HG03565 (cell line): ENCODE measurements at regions not wholly inside any gene's neighbourhood (a gene's known extent, or its start where the extent isn't known, plus 50 kb on each side); places are given as distances from the start of the nearest gene placed in this dataset.
"Not testable (repeated sequence)": the region's sequence is repeated elsewhere in the genome, so short reads cannot be mapped to it uniquely, and the experiment has no call there.

Experiments used
- ATAC-seq: cut with Tn5 transposase; IDR thresholded peaks from one replicate; pipeline ENCODE4 v1.9.1; 2021; ENCODE audit warnings: mild to moderate bottlenecking, moderate library complexity; ENCODE audit not compliant: unreplicated experiment

- ATAC-seq, result no peak
Measured at GRCh38 chr14:84963518-84963917, 566.4 kb upstream of the FLRT2 start.

DNA sequence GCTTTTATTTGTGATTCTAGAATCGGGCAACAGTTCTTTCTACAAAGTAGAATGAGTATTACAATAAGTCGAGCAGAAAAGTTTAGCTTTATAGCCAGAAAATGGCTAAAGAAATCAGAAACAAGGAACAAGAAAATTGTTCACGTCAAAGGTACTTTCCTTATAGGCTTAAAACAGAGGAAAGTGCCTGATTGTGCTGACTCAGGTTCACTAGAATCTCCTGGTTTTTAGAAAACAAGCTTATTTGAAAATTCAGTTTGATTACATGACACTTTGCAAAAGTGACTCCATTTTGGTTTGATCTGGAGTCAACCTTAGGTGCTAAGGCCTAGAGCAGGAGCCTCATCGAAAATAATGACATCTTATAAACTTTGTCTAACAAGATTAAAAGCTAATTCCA is 564.7 kb upstream of the FLRT2 start:
- ATAC-seq, result no peak

- no peak for ATAC-seq
Measured at GRCh38 chr14:84969501-84969900, 560.4 kb upstream of the FLRT2 start.

GRCh38 chr14:84975241-84975902 is 554.6 kb upstream of the FLRT2 start:
- no peak for ATAC-seq

DNA sequence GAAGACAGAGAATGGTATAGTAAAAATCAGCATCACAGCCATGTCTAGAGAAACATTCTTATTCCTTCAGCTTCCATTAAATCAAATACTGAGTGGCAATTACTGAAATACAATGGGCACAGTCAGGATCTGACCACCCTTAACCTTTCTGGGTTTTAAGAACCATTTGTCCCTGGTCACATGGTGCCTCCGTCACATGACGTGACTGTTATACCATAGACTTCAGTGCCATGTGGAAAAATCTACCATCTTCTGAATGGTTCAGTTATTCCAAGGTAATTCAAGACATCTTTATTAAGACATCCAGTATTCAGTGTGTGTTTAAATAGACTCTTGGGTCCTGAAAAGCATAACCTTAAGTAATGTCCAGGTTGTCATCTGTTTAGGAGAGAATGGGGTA is 553.1 kb upstream of the FLRT2 start:
- ATAC-seq, result no peak

DNA sequence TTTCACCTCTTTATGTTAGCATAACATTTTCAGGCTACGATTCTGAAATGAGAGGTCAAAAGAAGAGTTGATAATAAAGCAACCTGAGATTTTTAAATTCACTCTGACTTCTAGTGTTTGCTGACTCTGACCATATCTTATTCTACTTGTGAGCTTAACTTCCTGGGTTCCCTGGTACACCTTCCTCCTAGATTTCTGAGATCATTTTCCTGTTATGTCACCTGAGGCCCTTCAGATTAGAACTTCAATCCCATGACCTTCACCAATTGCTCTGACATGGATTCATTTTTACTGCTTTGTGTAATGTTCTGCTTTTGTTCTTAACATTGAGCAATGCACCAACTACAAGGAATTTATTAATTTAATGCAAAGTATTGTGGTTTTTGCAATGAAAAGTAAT is 542.9 kb upstream of the FLRT2 start:
- no peak for ATAC-seq

GRCh38 chr14:84988357-84988756 is 541.6 kb upstream of the FLRT2 start:
- no peak for ATAC-seq

DNA sequence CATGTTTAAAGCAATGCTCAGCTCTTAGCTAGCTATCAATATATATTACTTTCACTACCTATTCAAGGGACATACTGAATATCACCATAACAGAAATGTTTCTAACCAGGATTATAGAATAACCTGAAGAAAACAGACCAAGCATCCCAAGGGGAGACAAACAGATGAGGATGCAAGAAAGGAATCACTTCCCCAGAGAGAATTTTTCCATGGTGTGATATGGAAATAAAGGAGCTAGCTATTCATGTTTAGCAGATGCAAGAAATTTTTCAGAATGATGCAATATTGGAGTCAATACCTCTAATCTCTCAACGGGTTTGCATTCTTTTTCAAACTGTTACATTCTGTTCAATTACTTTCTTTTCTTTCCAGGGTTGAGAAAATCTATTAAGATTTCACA is 538.9 kb upstream of the FLRT2 start:
- no peak for ATAC-seq

DNA sequence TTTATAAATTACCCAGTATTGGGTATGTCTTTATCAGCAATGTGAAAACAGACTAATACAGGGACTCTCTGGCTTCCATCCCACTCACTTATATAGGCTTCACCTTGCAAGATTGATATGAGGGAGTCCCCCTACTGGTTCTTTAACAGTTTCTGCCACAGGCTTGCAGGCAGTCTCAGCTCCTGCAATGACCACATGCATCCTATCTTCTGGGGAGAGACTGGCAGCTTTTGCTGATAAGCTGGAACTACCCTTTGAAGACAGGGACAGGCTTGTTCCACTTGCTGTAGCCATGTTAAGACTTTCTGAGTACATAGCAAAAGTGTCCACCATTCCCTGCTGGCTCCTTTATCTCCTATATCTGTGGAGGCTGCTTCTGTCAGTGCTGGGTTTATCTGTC is 531.7 kb upstream of the FLRT2 start:
- no peak for ATAC-seq

GRCh38 chr14:85002846-85003245 is 527.1 kb upstream of the FLRT2 start:
- no peak for ATAC-seq

DNA sequence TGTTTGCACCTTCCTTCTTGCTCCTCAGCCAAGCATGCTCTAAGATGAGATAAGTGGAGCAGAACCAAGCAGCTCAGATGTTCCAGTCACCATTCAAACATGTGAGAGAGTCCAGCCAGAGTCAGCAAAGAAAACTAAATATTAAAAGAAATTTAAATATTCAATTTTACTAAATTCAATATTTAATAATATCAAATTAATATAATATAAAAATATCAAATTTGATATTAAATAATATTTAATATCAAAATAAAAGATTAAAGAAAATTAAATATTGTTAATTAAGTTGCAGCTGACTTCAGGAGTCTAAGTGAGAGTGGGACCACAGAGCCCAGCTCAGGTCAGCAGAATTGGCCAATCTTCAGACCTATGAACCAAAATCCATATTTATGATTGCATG is 526.1 kb upstream of the FLRT2 start:
- no peak for ATAC-seq

DNA sequence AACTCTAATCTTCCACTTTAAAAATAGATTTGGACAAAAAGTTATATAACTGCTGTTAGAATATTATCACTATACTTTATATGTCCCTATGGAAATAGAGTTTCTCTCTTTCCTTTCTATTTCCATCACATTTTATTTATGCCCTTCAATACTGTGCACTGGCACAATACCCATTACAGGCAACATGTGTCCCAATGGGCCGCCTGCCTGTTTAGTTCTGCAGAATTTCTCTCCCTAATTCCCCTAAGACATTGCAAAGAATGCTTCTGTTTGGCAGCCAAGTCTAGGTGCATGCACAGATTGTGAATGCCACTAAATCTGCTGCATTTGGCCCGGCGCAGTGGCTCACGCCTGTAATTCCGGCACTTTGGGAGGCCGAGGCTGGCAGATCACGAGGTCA is 520.4 kb upstream of the FLRT2 start:
- no peak for ATAC-seq

GRCh38 chr14:85010186-85010585 is 519.8 kb upstream of the FLRT2 start:
- ATAC-seq, result no peak

DNA sequence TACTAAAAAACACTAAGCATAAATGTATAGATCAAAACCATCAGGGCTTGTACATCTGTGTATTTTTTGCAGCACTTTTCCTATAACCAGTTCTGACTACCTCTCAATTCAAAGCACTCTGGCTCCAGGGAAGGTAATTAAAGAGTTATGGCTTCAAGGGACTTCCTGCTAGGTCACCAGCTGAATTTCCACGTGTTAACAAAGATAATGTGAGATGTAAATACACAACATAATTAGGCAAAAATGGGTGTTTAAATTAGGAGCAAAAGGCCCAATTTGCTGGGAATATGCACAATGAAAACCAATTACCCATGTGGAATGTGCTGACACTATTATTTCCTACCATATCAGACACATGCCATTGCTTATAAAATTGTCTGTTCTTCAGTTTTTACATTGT is 513.4 kb upstream of the FLRT2 start:
- no peak for ATAC-seq

DNA sequence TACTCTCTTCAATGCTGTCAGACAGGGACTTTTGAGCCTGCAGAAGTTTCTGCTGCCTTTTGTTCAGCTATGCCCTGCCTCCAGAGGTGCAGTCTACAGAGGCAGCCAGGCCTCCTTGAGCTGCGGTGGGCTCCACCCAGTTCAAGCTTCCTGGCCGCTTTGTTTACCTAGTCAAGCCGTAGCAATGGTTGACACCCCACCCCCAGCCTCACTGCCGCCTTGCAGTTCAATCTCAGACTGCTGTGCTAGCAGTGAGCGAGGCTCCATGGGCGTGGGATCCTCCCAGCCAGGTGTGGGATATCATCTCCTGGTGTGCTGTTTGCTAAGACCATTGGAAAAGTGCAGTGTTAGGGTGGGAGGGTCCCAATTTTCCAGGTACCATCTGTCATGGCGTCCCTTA is 506.1 kb upstream of the FLRT2 start:
- ATAC-seq, result not testable (repeated sequence)

- no peak for ATAC-seq
Measured at GRCh38 chr14:85024931-85025330, 505.0 kb upstream of the FLRT2 start.

DNA sequence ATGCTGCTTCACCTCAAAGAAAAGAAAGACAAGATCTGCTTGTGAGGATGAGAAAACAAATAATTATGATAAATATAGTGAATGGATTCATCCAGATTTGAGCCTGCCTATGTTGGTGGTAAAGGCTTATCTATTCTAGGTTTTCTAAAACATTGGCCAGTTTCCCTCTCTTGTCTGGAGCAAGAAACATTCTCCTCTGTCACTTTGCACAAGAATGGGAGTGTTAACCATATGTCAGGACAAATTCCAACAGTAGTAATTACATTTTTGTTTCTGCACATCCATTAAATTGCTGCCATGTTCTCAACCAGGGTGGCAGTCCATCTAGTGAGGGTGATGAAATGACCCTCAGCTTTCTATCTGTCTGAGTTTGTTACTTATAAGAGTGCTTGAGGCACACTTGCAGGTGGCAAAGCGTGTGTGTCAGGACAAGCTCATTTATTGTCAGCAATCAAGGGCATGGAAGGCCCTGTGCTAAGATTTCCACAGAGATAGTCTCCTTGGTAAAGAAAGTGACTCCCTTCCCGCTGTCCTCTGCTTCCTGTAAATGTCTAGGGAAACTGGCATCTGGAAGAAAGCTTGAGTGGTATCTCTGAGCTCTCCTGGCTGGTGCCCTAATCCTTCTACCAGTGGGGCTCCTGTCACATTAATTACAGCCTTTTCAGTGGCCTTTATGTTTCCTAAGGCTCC is 502.1 kb upstream of the FLRT2 start:
- no peak for ATAC-seq

DNA sequence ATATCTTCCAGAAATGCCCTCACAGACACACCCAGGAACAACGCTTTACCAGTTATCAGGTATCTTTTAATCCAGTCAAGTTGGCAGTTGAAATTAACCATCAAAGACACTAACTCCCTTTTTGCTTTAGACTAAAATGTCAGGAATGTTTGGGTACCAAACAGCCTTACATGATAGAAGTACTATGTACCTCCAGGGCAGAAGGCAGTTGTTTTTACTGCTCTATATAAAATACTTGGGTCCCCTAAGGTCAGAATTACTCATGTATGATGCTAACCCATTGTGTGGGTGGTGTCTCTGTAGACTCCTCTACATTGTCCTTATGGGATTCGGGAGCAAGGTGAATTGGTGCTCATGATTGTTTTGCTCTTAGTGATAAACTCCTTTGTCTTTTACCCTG is 492.5 kb upstream of the FLRT2 start:
- no peak for ATAC-seq

GRCh38 chr14:85038526-85039352 is 491.2 kb upstream of the FLRT2 start:
- no peak for ATAC-seq

DNA sequence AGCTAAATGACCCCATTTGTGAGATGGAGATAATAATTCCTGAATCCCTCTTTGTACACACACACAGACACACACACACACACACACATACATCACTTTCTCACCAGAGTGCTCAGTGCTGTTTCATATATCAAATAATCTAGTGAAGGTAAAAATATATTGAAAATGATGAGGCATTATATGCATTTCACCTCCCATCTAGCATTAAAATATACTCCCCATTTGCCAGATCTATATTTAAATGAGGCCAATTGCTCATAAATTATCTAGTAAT is 490.7 kb upstream of the FLRT2 start:
- no peak for ATAC-seq

DNA sequence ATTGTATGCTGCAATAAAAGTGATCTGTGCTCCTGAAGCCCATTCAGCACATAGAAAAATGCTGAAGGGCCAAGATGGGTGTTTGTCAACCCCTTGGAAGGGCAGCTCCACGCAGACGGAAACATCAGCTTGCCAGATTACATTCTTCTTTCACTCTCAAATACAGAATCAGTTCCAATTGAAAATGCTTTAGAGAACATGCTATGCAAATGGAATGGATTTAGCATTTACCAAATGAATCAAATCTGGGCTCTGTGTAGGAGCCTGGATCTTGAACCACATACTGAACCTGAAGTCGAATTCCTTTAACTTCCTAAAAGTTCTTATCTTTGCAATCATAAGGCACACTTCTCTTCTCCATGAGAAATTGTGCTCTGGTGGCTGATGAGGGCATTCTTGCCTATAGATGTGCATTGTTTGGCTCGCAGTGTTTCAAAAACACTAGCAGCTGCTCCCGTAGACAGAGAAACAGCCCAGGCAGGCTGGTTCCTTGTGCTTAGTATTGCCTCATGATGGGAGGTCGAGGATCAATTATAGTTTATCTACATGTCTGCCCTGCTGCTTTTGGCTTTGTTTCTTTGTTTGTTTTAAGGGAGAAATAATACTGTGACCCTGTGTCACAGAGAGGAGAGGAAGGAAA is 489.8 kb upstream of the FLRT2 start:
- no peak for ATAC-seq

- ATAC-seq, result no peak
Measured at GRCh38 chr14:85041618-85042017, 488.3 kb upstream of the FLRT2 start.
